ENCODE measurements at regions not wholly inside any gene's neighbourhood (a gene's known extent, or its start where the extent isn't known, plus 50 kb on each side); places are given as distances from the start of the nearest gene placed in this dataset.
"Not testable (repeated sequence)": the region's sequence is repeated elsewhere in the genome, so short reads cannot be mapped to it uniquely, and the experiment has no call there.

DNA sequence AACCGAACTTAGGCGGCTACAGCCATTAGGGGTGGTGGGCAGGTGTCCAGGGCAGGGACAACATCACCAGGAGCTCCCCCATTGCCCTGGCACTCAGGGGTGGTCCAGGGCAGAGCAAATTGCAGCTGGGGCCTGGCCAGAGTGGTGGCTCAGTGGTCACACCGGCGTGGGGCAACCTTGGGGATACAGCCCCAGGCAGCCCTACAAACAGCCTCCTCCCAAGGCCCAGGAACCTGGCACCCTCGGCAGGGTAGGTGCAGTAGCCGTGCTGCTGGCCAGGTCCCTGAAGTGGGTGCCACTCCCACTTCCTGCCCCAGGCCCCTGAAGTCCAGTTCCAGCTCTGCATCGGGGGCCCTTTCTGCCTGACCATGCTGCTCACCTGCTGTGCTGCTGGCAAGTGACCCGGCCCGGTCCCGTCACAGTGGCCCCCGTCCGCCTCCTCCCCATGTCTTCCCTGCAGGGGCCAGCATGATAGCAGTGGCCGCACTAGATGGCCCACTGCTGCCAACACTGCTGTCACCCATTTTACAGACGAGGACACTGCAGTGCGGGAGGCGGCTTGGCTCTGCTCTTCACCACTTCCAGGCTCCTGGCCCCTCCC, 712.8 kb downstream of the MATN1 start:
- no peak for DNase-seq

DNA sequence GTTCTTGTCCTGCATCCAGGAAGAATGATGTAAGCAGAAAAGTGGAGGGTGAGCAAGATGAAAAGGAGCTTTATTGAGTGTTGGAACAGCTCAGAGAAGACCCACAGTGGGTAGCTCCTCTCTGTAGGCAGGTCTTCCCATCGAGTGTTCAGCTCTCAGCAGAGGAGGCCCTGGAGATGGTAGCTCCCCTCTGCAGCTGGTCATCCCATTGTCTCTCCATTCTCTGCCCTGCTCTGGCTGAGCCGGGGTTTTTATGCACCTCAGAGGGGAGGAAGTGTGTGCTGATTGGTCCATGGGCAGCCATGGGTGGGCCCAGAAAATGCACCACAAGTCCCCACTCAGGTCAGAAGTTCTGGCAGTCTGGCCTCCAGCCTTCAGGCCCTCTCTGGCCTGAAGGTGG, 713.7 kb downstream of the MATN1 start:
- no peak for DNase-seq

DNA sequence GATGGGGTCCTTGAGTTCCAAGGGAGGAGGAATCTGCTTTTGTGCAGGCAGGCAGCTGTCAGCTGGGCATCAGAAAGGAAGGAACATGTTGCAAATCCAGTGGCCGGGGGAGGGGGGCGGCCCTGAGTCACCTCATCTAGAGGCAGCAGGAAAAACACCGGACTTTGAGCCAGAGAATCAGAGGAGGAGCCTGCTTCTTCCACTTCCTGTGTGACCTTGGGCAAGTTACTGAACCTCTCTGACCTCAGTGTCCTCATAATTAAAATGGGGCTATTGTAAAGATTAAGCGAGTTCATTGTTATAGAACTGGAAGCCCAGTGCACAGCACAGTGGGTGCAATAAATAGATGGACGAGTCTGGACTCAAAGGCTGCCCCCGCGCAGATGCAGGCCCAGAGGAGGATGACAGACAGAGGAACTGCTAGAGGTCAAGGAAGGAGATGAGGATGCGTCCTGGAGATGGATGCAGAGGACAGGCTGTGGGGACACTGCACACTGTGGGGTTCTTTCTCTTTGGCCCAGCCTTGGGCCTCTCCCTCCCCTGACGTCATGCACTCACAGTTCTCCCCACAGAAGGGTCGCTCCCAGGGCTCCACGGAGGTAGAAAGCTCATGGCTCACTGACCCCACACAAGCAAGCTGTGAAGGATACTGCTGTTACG, 714.3 kb downstream of the MATN1 start:
- DNase-seq, result no peak

DNA sequence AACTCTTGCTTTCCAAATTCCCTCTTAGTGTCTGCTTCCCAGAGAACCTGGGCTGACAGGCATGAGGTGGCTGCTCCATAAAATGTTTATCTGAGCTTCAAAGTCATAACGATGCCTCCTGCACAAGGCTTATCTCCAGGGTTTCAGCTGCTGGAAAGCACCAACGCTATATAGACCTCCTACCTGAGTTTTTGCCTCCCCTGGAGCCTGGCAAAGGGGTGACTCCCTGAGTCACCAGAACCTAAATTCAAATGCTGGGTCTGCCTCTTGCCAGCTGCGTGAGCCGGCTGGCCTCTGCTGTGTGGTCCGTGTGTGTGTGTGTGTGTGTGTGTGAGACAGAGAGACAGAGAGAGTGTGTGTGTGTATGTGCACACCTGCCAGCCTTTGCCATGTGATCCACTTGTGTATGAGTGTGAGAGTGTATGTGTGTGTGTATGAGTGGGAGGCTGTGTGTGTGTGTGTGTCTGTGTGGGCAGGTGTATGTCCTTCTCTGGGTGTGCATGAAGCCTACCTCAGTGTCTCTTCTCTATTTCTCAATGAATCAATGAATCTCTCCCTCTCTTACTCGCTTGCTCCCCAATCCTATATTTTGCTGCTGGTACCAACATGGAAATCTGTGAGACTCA, 714.9 kb downstream of the MATN1 start:
- no peak for DNase-seq

DNA sequence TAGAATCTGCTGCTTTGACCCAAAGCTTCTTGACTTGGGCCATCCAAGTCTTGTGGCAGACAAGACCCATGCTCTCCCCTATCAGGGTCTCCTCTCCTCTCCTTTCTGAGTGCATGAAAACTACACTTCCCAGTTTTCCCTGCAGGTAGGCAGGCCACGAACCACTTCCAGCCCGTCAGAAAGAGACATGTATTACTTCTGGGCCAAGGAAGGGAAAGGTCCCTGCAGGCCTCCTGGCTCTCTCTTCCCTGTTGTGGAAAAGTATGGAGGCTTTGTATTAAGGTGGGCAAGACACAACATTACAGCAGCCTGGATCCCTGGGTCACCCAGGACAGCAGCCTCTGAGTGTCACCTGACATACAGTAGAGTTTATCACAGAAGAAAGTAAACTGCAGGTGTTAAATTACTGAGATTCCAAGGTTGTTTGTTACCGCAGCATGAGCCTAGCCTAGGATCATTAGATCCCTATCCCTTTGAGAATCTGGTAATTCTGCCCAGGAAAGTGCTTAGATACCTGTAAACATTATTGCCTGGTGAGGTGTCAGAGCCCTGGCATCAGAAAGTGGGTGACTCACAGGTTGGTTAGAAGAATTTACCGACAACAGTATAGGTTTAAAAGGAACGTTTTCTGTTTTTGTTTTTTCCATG, 717.3 kb downstream of the MATN1 start:
- DNase-seq, result no peak

DNA sequence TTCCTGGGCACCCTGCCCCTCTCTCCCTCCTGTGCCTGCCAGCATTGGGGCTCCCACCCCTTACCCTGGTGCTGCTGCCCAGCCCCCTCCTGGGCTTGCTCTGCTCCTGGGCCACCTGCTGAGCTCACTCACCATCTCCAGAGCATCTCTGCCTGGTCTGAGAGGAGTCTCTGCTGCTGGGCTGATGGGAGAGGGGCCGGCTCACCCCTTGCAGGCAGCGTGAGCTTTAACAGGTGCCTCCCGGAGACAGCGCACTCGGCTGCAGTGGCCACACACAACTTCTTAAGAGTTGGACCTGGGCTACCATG, 721.7 kb downstream of the MATN1 start:
- DNase-seq, result no peak

DNA sequence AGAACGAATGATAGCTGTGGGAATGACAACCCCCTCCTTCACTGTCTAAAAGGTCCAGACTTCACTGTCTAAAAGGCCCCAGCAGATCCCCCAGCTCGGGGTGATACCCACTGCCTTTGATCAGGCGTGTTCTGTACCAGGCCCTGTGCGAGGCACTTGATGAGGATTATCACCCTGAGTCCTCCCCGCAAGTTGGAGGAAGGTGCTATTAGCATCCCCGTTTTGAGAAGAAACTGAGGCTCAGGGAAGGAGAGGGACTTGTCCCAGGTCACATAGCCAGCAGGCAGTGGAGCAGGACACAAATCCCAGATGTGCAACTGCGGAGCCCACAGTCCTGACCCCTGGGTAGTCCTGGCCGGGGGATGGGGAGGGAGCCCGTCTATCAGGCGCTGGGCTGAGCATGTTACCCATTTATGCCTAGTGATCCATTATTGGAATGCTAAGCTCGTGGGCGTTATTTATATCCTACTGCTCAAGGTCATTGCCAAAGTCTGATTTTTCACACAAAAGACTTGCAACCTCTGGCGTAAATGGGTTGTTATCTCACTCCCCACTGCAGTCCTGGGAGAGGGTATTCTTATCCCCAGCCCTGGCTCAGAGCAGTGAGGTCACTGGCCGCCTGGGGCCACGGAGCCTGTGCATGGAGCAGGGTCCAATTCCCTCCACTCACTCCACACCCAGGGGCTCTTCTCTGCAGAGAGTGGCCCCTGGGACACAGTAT, 722.2 kb downstream of the MATN1 start:
- no peak for DNase-seq

DNA sequence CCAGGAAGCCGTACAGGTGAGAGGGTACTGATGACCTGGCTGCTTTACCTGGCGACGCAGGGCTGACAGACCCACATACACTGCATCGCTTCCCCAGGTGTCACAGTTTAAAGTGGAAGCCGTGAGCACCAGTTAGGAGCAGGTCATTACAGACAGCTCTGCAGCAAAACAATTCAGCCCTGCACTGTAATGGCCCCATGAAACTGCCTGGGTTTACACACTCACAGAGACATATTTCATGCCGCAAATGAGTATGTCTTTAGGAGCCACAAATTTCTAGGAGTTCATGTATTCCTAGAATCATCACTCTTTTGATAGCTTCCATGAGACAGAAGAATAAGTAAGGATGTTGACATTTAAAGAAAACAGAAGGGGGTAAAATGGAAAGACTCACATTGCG, 723.1 kb downstream of the MATN1 start:
- DNase-seq, result no peak

DNA sequence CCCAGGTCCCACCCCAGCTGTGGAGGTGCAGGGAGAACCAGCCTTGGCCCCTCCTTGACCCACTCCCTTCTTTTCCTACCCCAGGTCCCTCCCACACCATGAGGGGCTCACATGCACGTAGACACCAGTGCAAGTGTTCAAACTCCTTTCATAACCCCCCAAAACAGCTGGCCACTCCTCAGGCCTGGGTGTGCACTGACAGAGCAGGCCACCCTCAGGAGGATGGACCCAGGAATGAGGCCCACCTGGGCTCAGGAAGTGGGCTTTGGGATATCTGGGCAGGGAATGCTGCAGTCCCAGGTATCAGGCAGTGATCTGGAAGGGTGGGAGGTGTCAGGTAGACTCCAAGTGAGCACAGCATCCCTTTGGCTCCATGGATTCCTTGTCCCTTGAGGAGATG, 723.8 kb downstream of the MATN1 start:
- no peak for DNase-seq

DNA sequence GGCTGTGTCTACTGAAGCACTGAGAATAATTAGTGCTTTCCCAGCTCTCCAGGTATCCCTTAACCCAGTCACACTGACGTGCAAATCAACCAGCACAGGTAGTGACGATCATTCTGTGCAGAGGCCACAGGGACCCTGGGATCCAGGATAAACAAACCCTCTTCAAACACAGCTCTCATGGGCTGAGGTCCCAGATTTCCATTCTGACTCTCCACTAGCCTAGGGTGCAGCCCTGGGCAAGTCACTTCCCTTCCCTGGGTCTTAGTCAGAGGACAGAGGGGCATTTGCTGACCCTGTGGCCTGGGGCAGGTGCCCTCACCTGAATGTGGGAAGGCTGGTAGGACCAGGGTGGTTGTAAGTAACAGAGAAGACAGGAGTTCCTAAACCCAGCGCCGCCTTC, 724.7 kb downstream of the MATN1 start:
- no peak for DNase-seq

DNA sequence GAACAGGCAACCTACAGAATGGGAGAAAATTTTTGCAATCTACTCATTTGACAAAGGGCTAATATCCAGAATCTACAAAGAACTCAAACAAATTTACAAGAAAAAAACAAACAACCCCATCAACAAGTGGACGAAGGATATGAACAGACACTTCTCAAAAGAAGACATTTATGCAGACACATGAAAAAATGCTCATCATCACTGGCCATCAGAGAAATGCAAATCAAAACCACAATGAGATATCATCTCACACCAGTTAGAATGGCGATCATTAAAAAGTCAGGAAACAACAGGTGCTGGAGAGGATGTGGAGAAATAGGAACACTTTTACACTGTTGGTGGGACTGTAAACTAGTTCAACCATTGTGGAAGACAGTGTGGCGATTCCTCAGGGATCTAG, 725.6 kb downstream of the MATN1 start:
- not testable (repeated sequence) for DNase-seq

DNA sequence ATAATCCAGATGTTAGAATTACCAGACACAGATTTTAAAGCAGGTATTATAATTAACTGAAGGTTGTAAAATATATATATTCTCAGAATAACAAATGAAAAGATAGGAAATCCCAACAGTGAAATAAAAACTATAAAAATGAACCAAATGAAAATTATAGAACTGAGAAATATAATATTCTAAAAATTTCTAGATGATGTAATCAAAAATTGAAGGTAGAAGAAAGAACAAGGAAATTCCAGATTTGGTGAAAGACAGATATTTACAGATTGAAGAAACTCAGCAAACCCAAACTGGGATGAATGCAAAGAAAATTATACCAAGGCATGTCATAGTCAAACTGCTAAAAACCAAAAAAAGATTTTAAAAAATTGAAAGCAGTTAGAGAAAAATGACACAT, 729.4 kb downstream of the MATN1 start:
- no peak for DNase-seq

DNA sequence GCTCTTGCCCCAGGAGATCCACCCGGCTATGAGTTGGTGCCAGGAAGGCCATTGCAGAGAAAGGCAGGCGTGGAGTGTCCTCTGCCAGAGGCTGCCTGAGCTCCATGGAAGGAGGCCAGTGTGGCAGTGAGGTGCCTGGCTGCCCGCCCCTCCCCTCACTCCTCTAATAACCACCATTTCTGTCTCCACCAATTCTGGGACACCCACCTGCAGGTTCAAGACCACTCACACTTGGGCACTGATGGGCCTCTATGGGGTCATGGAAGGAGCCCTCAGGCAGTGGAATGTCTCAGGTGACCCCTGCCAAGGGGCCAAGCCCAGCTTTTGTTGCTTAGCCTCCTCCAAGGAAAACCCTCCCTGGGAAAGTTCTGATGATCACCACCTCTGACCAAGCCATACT, 731.6 kb downstream of the MATN1 start:
- no peak for DNase-seq

DNA sequence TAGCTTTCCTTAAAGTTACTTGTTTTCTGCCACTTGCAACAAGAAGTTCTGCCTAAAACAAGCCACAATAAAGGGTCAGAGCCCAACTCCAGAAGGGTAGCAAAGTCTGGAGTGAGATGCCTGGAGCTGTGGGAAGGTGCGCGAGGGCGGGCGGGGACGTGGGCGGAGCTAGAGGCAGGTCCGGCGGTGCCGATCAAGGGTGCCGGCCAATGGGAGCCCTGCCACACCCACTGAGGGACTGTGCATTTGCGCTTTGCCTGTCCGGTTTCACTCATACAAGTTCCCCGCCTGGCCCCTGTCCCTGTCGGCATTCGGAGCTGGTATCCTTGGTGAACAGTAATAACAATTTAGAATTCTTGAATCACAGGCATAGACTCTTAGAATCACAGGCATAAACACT, 732.4 kb downstream of the MATN1 start:
- no peak for DNase-seq

DNA sequence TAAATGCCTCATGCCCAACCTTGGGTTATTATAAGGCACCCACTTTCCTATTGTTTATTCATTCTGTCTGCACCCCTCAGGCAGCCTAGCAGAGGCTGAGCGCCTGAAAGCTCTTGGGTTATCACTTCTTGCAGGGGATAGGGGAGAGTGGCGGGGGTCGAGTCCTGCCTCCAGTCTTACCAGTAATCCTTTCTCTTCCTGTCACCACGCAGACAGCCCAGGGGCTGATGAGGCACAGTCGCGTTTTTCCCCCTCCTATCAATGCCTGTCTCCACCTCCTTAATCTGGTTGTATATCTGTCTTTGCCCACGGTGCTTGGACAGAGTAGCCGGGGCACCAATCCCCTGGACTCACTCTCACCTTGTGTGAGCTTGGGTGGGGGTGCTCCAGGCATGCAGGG, 733.1 kb downstream of the MATN1 start:
- DNase-seq, result no peak

DNA sequence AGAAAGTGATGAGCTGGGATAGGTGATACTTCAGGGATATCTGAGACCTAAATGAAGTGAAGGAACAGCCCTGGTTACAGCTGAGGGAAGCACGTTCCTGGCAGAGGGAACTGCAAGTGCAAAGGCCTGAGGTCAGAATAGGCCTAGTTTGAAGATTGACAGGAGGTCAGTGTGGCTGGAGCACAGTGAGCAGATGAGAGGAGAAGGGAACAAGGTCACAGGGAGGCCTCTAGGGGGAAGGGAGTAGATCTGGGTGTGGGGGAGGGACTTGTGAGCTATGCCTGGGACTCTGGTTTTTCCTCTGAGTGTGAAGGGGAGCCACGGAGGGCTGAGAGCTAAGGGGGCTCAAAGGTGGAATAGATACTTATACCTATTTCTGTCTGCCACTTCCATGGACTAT, 736.4 kb downstream of the MATN1 start:
- DNase-seq, result no peak

DNA sequence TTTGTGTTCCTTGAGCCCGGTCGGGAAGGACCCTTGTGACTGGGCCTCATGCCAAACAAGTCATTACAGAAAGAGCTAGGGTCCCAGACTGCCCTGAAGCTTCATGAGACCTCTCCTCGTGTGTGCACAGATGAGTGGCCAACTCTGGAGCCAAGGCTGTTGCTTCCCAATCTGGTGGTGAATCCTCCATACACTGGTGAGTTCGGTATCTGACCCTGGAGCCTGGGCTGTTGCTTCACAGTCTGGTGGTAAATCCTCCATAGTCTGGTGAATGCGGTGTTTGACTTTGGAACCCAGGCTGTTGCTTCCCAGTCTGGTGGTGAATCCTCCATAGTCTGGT, 737.8 kb downstream of the MATN1 start:
- DNase-seq, result no peak

DNA sequence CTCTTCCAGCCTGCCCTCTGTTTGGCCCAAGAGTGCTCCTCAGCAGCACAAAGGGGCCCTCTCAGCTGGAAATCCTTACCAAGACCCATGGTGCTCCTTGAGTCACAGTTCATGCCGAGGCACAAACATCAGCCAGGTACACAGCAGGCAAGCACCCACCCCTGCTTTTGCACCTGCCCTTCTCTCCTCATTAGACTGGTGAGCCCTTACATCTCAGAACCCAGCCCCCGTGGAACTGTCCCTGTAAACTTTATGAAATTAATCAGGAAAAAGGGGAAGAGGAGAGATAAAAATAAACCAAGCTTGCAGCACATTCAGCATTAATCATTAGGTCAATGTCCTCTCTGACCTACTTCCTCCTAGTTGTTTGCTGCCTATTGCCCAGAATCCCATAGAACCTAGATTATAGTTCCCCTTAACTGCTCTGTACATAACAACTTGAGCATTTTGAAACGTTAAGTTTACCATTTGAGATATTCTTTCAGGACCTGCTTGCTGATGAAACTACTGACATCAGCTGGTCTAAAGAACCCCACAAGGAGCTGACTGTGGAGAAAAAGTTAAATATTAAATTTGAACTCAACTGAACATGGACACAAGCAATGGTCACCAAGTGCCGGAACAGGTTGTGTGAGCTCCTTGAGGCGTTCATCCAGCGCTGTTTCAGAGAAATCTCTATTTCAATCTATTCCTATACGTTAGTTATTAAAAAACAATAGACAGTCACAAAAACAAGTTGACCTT, 738.4 kb downstream of the MATN1 start:
- DNase-seq, result no peak

DNA sequence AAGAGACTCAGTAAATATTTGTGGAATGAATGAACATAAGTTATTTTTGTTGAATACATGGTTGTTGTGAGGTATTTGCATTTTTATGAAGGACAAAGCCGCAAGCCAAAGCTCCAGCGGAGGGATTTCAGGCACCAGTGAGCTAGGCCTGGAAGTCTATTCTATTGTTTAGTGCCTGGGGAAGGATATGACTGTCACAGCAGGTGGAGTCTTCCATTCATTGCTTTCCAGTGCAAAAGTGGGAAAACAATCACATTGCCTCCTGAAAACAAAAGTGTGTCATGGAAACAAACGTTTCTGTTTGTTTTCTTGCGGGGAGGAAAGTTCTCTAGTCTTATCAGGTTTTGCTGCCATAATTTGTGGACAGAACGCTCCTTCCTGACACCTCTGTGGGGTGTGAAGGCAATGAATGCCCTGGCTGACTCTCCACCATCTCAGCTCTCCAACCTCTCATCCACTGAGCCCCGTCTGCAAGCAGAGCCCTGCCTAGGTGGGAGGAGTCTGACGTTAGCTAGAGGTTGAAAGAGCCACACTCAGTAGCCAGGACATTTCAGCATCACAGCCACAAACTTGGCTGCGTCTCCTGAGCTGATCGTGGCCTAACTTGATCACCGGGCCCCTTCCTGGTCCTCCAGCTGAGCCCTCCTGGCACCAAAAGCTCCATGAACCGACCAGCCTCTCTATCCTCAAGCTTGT, 739.1 kb downstream of the MATN1 start:
- DNase-seq, result no peak

DNA sequence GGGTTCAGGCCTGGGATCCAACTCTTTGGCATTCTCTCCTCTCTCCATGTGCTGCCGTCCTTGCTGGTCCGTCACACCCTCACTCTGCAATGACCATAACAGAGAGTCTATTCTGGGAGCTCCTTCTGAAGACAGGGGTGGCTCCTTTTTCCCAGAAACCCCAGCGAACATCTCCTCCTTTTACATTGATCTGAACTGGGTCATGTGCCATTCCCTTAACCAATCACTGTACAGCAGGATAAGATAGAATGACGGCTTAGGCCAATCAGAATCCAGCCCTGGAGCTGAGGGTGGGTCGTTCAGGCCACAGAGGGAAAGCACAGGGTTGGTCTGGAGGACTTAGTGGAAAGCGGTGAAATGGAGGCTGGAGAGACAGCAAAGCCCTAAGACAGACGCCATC, 740.1 kb downstream of the MATN1 start:
- no peak for DNase-seq

DNA sequence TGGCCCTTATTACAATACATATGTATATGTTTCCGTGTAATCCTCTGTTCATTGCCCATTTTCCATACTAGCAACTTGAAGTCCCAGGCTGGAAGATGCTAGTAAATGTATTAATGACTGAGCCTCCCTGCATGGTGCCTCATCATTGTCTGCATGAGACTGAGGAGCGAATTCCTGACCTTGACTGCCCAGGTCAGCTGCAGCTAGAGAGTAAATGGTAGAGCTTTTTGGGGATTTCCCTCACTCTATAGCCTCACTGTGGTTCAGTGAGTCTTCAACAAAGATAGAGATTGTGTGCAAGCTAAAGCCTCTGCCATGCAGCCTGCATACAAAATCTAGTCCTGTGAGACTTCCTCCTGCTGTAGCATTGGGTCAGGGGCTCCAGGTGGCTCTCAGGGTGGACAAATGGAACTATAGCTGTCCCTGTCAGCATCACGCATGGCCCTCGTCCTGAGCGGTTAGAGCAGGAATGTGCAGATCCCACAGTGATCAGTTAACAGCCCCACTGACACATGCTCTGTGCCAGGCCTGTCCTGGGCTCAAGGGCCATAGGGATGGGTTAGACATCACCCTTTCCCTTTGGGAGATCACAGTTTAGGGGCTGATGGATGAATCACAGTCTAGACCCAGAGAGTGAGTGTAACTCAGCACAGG, 741.7 kb downstream of the MATN1 start:
- DNase-seq, result no peak

DNA sequence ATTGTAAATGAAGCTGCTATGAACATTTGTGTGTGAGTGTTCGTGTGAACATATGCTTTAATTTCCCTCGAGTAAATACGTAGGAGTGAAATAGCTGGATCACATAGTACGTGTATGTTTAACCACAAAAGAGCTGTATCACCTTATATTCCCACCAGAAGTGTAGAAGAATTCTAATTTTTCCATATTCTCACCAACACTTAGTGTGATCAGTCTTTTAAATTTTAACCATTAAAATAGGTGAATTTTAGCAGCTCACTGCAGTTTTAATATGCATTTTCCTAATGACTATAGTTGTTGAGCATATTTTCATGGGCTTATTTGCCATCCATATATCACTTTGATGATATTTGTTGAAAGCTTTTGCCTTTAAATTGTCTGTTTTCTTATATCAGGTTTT, 741.2 kb downstream of the PTPRU start:
- DNase-seq, result no peak
